B cell (primary cell): ENCODE measurements at regions not wholly inside any gene's neighbourhood (a gene's known extent, or its start where the extent isn't known, plus 50 kb on each side); places are given as distances from the start of the nearest gene placed in this dataset.

ENCODE experiments used
- ATAC-seq: fragments of 200-7000 bp; cut with Tn5 transposase; one replicate; pipeline ENCODE4 v1.10.0; 2021; ENCODE audit warnings: low read depth, mild to moderate bottlenecking, moderate number of reproducible peaks, moderate library complexity
- CTCF ChIA-PET: fragments of 350-600 bp; sonication (Branson Sonifier 250); formaldehyde crosslinking; loops from one replicate; lab custom pipeline; 2021; ENCODE audit warnings: antibody characterized with exemption, inconsistent platforms; lab: Charles Lee
- POLR2A ChIA-PET: fragments of 350-600 bp; sonication (Branson Sonifier 250); formaldehyde crosslinking; loops from one replicate; lab custom pipeline; 2021; ENCODE audit warnings: antibody characterized with exemption; lab: Charles Lee
- DNase-seq: peaks from one replicate; pipeline ENCODE4 v3.0.0; 2013
- H2AFZ ChIP-seq: 2 replicates; pipeline ENCODE4 v1.6.1; 2012; ENCODE audit warnings: mild to moderate bottlenecking, low read depth, low read length; ENCODE audit not compliant: insufficient read depth, poor library complexity, severe bottlenecking
- H3K27ac ChIP-seq, 2 donors: 1 replicate in 1 of 2; 2 replicates in 1 of 2; pipeline ENCODE4 v1.5.1; 2012 to 2013; ENCODE audit warnings: low read length in 2 of 2, mild to moderate bottlenecking in 2 of 2, moderate library complexity in 1 of 2
- H3K27me3 ChIP-seq, 4 experiments: fragments of 200-600 bp in 1 of 4; sonication (generic) in 1 of 4; replicated peaks in 1 of 4; 1 replicate in 2 of 4; 2 replicates in 2 of 4; pipeline versions ENCODE4 v1.6.1 to v1.7.0; 2013 to 2016; ENCODE audit warnings: low read length in 3 of 4, mild to moderate bottlenecking in 2 of 4, mixed read lengths in 1 of 4, moderate library complexity in 1 of 4; ENCODE audit not compliant: insufficient read depth in 4 of 4, control insufficient read depth in 3 of 4; ENCODE audit errors: control extremely low read depth in 1 of 4
- H3K36me3 ChIP-seq, 2 experiments: replicated peaks in 1 of 2; 1 replicate in 1 of 2; 2 replicates in 1 of 2; pipeline versions ENCODE4 v1.6.1 to v1.7.1; 2013; ENCODE audit warnings: low read length in 1 of 2; ENCODE audit not compliant: insufficient read depth in 2 of 2, control insufficient read depth in 1 of 2; ENCODE audit errors: control extremely low read depth in 1 of 2, extremely low read depth in 1 of 2
- H3K4me1 ChIP-seq, 2 donors: fragments of 200-600 bp in 1 of 2; sonication (generic) in 1 of 2; 1 replicate in 1 of 2; 2 replicates in 1 of 2; pipeline versions ENCODE4 v1.5.1 to v1.6.1; 2013 to 2017; ENCODE audit warnings: low read length in 2 of 2; ENCODE audit not compliant: control insufficient read depth in 2 of 2, insufficient read depth in 2 of 2
- H3K4me2 ChIP-seq: replicated peaks from 2 replicates; pipeline ENCODE3; 2012; ENCODE audit warnings: mild to moderate bottlenecking, low read depth, low read length; ENCODE audit not compliant: poor library complexity, severe bottlenecking
- H3K4me3 ChIP-seq, 5 experiments: fragments of 200-600 bp in 1 of 5; sonication (generic) in 1 of 5; 1 replicate in 3 of 5; 2 replicates in 2 of 5; pipeline versions ENCODE4 v1.5.1 to v1.7.0; 2011 to 2016; ENCODE audit warnings: low read length in 4 of 5, mild to moderate bottlenecking in 4 of 5, low read depth in 2 of 5, control low read depth in 1 of 5, moderate library complexity in 1 of 5; ENCODE audit not compliant: insufficient read depth in 1 of 5; ENCODE audit errors: control extremely low read depth in 1 of 5, extremely low read depth in 1 of 5
- H3K79me2 ChIP-seq: fragments of 200-600 bp; sonication (generic); one replicate; pipeline ENCODE4 v1.6.0; 2016; ENCODE audit warnings: low read length; ENCODE audit not compliant: control insufficient read depth, insufficient read depth
- H3K9ac ChIP-seq: fragments of 200-600 bp; sonication (generic); 2 replicates; pipeline ENCODE4 v1.6.1; 2017; ENCODE audit warnings: mild to moderate bottlenecking, low read length, moderate library complexity
- H3K9me3 ChIP-seq, 3 donors: one replicate each; pipeline versions ENCODE4 v1.6.1 to v1.7.1; 2013; ENCODE audit warnings: low read length in 2 of 3; ENCODE audit not compliant: control insufficient read depth in 2 of 3, insufficient read depth in 1 of 3; ENCODE audit errors: control extremely low read depth in 1 of 3
- H4K20me1 ChIP-seq: 2 replicates; pipeline ENCODE4 v1.6.0; 2012; ENCODE audit warnings: mild to moderate bottlenecking, low read length; ENCODE audit not compliant: insufficient read depth, control insufficient read depth, poor library complexity, severe bottlenecking
- H3K27ac Mint-ChIP-seq: one replicate; pipeline ENCODE4 v1.8.0; 2021; ENCODE audit warnings: mixed read lengths
- H3K27me3 Mint-ChIP-seq: one replicate; pipeline ENCODE4 v1.8.0; 2021; ENCODE audit warnings: mixed read lengths
- H3K4me1 Mint-ChIP-seq: one replicate; pipeline ENCODE4 v1.8.0; 2021; ENCODE audit warnings: mixed read lengths
- H3K4me3 Mint-ChIP-seq: one replicate; pipeline ENCODE4 v1.8.0; 2021; ENCODE audit warnings: mixed read lengths
- H3K9me3 Mint-ChIP-seq: one replicate; pipeline ENCODE4 v1.8.0; 2022; ENCODE audit warnings: mixed read lengths; ENCODE audit not compliant: insufficient read depth
- CTCF ChIP-seq: fragments of 200-600 bp; IDR thresholded peaks from one replicate; pipeline ENCODE4 v1.8.0; 2022; ENCODE audit warnings: antibody characterized with exemption, mild to moderate bottlenecking
- EZH2 ChIP-seq: IDR thresholded peaks from 2 replicates; pipeline ENCODE4 v1.6.1; 2012; ENCODE audit warnings: borderline replicate concordance, low read depth, mild to moderate bottlenecking, moderate library complexity, low read length; ENCODE audit not compliant: insufficient read depth, poor library complexity, severe bottlenecking
- WGBS: methylation state at CpG from one replicate; pipeline ENCODE4 v1.1.5; 2013; ENCODE audit warnings: missing lambda C conversion rate; ENCODE audit not compliant: insufficient coverage; 5-methylcytosine and 5-hydroxymethylcytosine counted together
- intact Hi-C: fragments of 100-400 bp; cut with micrococcal nuclease; formaldehyde crosslinking; loops from one replicate; pipeline ENCODE4 v1.10.0; 2022

- Histone ChIP-seq H3K9me3 (no peaks in the 10 kb centered on the region), H3K4me2 (no peak overlapping the region), H4K20me1 (no peaks in the 10 kb centered on the region), H3K9ac (no peak overlapping the region), H2AFZ (no peak overlapping the region), H3K36me3 (no peaks in the 10 kb centered on the region), H3K4me3 (no peak overlapping the region), H3K79me2 (no peaks in the 10 kb centered on the region), H3K4me1 (no peaks in the 10 kb centered on the region), H3K27me3 (no peaks in the 10 kb centered on the region), H3K27ac (no peak overlapping the region)
- POLR2A ChIA-PET = no interaction called here
- Mint-ChIP-seq H3K27ac (no peak overlapping the region), H3K9me3 (no peaks in the 10 kb centered on the region), H3K27me3 (no peaks in the 10 kb centered on the region), H3K4me1 (no peaks in the 10 kb centered on the region), H3K4me3 (no peak overlapping the region)
- intact Hi-C loops = no loop called here
- DNase-seq = no peak
- no peak for TF ChIP-seq EZH2
- no peak for TF ChIP-seq CTCF
- ATAC-seq = no peak
- CTCF ChIA-PET = no interaction called here
- WGBS = no CpG with 5 or more reads among the region's 1 CpG
Measured at GRCh38 chr2:187615902-187616301, 61.7 kb upstream of the TFPI start.

GRCh38 chr2:187617120-187617519 is 62.9 kb upstream of the TFPI start:
- Histone ChIP-seq H2AFZ (no peak overlapping the region), H3K9me3 (no peaks in the 10 kb centered on the region), H3K27ac (no peak overlapping the region), H3K79me2 (no peaks in the 10 kb centered on the region), H3K9ac (no peak overlapping the region), H3K27me3 (no peaks in the 10 kb centered on the region), H3K4me1 (no peaks in the 10 kb centered on the region), H3K36me3 (no peaks in the 10 kb centered on the region), H4K20me1 (no peaks in the 10 kb centered on the region), H3K4me3 (no peak overlapping the region), H3K4me2 (no peak overlapping the region)
- Mint-ChIP-seq H3K9me3 (no peaks in the 10 kb centered on the region), H3K27me3 (no peaks in the 10 kb centered on the region), H3K4me1 (no peaks in the 10 kb centered on the region), H3K4me3 (no peak overlapping the region), H3K27ac (no peak overlapping the region)
- no peak for DNase-seq
- ATAC-seq = no peak
- TF ChIP-seq EZH2 = no peak
- TF ChIP-seq CTCF = no peak
- ChIA-PET CTCF (no interaction called here), POLR2A (no interaction called here)
- intact Hi-C loops = no loop called here
- WGBS = 100% methylated on average over 2 of the region's 3 CpGs
